HG03066 (cell line): ENCODE measurements at regions not wholly inside any gene's neighbourhood (a gene's known extent, or its start where the extent isn't known, plus 50 kb on each side); places are given as distances from the start of the nearest gene placed in this dataset.

Experiments
- ATAC-seq: cut with Tn5 transposase; IDR thresholded peaks from one replicate; pipeline ENCODE4 v1.9.1; 2021; ENCODE audit warnings: low read depth; ENCODE audit not compliant: unreplicated experiment

DNA sequence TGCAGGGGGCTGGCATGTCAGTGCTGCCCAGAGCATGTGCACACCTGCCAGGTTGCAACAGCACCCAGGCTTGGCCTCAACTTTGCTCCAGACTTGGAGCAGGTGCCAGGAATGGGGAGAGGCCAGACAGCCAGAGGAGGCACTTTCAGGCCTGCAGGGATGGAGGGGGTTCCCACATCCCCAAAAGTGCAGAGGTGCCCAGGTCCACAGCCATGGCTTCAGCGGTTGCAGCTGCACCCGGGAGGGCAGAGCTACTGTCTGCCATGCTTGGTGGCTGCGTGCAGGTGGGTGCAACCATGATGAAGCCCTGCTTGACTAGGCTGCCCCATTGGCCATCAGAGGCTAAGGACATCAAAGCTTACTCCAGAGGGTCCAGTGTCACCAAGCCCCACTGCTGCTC, 196.8 kb upstream of the VRK2 start:
- no peak for ATAC-seq

- ATAC-seq: no peak
Observed at GRCh38 chr2:57850415-57851130, 196.0 kb upstream of the VRK2 start.

GRCh38 chr2:57855212-57855611, 191.4 kb upstream of the VRK2 start:
- ATAC-seq: no peak

- no peak for ATAC-seq
Observed at GRCh38 chr2:57859755-57860154, 186.9 kb upstream of the VRK2 start.

DNA sequence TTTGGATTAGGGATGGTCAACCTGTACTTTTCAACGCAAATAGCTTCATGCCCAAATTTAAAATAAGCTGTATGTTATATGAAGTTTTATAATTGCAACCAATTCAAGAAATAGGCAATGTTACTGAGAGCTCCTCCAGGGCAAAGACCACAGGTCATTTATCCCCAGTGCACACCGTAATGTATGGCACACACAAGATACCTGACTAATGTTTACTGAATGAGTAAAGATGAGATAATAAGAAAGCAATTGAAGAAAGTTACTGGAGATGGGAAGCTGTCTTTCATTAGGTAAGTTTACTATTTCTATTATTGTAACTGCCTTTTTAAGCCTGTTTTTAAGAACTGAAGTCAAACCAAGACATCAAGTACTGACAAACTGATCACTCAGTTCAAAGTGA, 184.5 kb upstream of the VRK2 start:
- no peak for ATAC-seq

GRCh38 chr2:57862727-57863126, 183.9 kb upstream of the VRK2 start:
- ATAC-seq: no peak

DNA sequence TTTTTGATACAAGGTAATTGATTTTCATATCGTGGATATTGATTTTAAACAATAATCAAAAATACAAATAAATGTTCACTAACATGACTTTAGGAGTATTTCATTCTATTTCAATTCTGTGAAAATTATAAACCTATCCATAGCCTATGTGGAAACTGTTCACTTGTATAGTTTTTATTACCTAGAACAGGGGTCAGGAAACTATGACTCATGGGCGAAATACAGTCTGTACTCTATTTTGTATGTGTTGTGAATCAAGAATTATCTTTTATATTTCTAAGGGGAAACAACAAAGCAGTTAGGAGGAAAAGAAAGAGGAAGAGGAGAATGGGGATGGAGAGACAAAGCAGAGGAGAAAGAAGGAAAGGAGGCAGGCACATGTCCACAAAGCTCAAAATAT, 181.7 kb upstream of the VRK2 start:
- no peak for ATAC-seq

DNA sequence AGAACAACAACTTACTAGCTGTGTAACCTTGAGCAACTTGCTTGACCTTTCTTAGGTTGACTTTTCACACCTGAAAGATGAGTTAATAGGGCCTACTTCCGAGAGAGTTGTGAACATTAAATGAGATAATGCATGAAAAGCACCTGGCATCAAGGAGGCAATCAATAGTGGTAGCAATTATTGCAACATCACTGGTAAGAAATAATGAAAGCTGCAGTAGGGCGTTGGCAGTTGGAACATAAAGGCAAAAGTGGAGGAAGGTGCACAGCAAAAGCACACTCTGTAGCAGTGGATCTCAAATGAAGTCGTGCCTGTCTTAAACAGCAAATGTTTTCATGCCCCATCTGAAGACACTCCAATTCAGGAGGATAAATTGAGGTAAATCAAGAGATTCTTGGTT, 178.9 kb upstream of the VRK2 start:
- no peak for ATAC-seq

DNA sequence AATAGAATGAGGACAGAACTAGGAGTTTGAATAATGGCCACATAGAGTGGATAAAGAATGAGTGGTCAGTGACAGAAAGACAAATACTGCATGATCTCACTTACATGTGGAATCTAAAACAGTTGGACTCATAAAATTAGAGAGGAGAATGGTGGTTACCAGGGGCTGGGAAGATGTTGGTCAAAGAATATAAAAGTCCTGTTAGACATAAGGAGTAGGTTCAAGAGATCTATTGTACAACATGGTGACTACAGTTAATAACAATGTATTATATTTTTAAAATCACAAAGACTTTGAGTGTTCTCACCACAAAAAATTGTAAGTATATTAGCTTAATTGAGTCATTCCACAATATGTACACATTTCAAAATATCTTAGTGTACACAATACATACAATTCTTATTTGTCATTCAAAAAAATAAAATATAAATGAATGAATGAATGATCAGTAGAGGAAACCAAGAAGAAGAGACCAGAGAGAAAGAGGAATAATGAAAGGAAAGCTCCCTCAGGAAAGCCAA, 177.9 kb upstream of the VRK2 start:
- no peak for ATAC-seq

GRCh38 chr2:57869758-57870344, 176.8 kb upstream of the VRK2 start:
- ATAC-seq: no peak

- no peak for ATAC-seq
Observed at GRCh38 chr2:57876313-57876712, 170.3 kb upstream of the VRK2 start.

DNA sequence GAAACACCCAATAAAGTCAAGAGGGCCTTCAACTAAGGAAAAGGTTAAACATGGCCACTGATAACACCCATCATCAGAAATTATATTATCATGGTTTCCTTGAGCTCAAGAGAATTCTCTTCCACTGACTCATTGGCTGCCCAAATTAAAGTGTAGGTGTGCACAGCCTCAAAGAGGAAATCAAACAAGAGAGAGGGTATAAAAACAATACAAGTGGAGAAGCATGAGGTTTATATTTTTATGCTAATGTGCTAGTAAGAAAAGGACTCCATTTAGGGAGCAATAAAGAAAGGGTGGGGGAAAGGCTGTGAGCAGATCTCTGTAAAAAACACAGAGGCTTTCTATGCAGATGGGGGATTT, 168.8 kb upstream of the VRK2 start:
- ATAC-seq: no peak

DNA sequence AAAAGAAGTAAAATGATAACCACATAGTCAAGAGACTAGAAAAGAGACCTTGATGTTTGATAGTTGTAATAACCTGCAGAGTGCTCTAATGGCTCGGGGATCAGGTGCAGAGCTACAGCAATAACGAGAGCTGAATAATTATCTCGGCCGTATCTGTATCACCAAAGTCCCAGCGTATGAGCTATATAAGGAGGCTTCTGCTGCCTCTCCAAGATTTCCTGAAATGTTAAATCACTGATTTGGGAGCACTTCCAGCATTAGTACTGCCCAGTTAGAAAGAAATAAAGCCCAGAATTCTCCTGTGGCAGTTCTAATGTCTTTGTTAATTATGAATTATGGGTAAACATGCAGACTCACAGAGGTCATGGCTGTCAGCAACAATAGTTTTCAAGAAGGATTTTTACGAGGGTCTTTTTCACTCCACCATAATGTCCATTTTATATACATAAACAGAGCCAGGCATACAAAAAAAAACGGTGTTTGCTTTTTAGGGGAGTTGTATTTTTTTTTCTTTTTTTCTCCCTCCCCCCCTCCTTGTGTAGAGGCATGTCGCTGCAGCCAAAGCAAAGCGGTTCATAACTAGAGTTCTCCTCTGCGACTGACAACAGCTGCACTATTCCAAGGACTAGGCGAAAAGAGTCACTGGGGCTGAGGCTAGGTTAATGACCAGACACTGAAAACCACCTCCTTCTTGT, 168.3 kb upstream of the VRK2 start:
- ATAC-seq: no peak

DNA sequence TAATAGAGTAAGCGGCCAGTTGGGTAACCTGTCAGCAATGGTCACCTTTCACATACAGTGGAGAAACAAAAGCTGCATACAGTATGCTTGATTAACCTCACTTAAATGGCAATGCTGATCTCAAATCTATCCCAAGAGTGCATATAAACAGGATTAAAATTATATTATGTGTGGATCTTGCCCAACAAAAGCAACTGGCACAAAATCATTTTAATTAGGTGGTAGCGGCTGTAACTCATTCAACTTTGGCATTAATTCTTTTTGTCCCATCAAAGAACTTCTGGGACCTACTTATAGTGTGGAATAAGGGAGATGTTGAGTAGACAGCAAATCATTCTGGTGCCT, 167.8 kb upstream of the VRK2 start:
- no peak for ATAC-seq

DNA sequence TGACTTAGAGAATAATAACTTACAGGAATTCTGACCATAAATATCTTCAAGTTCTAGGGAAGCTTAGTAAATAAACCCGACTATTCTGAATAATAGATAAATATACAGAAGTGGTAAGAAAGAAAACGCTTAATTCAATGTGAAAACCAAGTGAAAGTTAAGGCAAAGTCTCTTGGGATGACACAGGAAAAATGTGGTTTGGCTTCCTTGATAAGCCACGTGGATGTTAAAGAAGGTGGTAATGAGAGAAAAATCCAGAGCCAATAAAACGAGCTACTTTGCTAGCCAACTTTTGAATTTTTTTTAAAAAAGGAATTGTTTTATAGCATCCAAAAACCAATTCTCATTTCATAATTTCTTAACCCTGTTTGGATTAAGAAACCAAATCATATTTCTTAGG, 166.2 kb upstream of the VRK2 start:
- ATAC-seq: no peak

GRCh38 chr2:57880967-57881366, 165.6 kb upstream of the VRK2 start:
- ATAC-seq: no peak

- ATAC-seq: no peak
Observed at GRCh38 chr2:57881998-57882888, 164.4 kb upstream of the VRK2 start.

DNA sequence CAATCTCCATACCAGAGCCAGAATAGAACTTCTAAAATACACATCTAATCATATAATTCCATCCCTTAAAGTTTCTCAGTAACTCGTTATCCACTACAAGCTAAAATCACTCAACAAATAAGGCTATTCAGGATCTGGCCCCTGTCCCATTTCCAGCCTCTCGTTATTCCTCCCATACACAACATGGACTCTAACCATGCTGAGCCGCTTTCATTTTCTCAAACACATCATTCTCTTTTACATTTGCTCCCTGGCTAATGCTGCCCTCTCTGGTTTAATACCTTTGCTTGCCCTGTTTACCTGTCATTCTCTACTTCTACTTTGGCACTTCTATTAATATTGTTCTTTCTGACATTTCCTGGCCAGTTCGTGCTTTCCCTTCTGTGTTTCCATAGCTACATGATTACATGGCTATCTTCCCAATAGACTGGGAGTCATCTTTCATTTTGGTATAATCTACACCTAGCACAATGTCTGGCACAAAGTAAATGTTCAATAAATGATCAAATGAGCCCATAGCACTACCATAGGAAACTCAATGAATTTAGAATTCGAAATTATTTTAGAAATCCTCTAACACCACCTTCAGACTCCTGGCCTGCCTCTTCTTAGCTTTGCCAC, 163.6 kb upstream of the VRK2 start:
- ATAC-seq: no peak

- ATAC-seq: no peak
Observed at GRCh38 chr2:57884281-57884680, 162.3 kb upstream of the VRK2 start.

- no peak for ATAC-seq
Observed at GRCh38 chr2:57885742-57886141, 160.9 kb upstream of the VRK2 start.
